Spinal cord (tissue), 9 donors: ENCODE measurements at regions not wholly inside any gene's neighbourhood (a gene's known extent, or its start where the extent isn't known, plus 50 kb on each side); places are given as distances from the start of the nearest gene placed in this dataset.

Experiments
- DNase-seq, 6 donors: peaks; one replicate each; pipeline versions ENCODE4 v3.0.0 to v3.0.0-alpha.2; 2013 to 2015; ENCODE audit warnings: low spot score in 6 of 6, low read depth in 4 of 6
- H3K27ac ChIP-seq: one replicate; pipeline ENCODE4 v1.5.1; 2013; ENCODE audit warnings: low read depth, low read length, control low read depth
- H3K27me3 ChIP-seq: one replicate; pipeline ENCODE4 v1.6.1; 2013; ENCODE audit warnings: low read length; ENCODE audit not compliant: control insufficient read depth, insufficient read depth
- H3K36me3 ChIP-seq: one replicate; pipeline ENCODE4 v1.6.1; 2013; ENCODE audit warnings: low read length; ENCODE audit not compliant: control insufficient read depth, insufficient read depth
- H3K4me1 ChIP-seq: one replicate; pipeline ENCODE4 v1.6.1; 2013; ENCODE audit warnings: low read length; ENCODE audit not compliant: control insufficient read depth, insufficient read depth
- H3K4me3 ChIP-seq: one replicate; pipeline ENCODE4 v1.5.1; 2013; ENCODE audit warnings: low read depth, low read length, control low read depth
- H3K9me3 ChIP-seq: one replicate; pipeline ENCODE4 v1.6.1; 2013; ENCODE audit warnings: low read length; ENCODE audit not compliant: control insufficient read depth, insufficient read depth
- WGBS: methylation state at CpG from one replicate; pipeline ENCODE4 v1.1.5; 2013; ENCODE audit warnings: missing lambda C conversion rate; ENCODE audit not compliant: insufficient coverage; 5-methylcytosine and 5-hydroxymethylcytosine counted together
- donor health status: healthy.

GRCh38 chr5:103821361-103821760 lies 258.8 kb upstream of the NUDT12 start:
- no peak for DNase-seq
- Histone ChIP-seq H3K9me3 (no peaks in the 10 kb centered on the region), H3K36me3 (no peaks in the 10 kb centered on the region), H3K4me1 (no peaks in the 10 kb centered on the region), H3K27ac (no peak overlapping the region), H3K4me3 (no peak overlapping the region), H3K27me3 (no peaks in the 10 kb centered on the region)
- 88% methylated on average over 3 of the region's 5 CpGs for WGBS

- Histone ChIP-seq H3K36me3 (no peaks in the 10 kb centered on the region), H3K27ac (no peak overlapping the region), H3K27me3 (no peaks in the 10 kb centered on the region), H3K9me3 (no peaks in the 10 kb centered on the region), H3K4me1 (no peaks in the 10 kb centered on the region), H3K4me3 (no peak overlapping the region)
- DNase-seq: peak in 4 of 6 donors; percentile 21 to 91 (median 51)
- no CpG with 5 or more reads among the region's 3 CpGs for WGBS
Measured at GRCh38 chr5:103808464-103809106, 246.0 kb upstream of the NUDT12 start.

- no peak overlapping the region for H3K4me3 ChIP-seq
- H3K9me3 ChIP-seq: no peaks in the 10 kb centered on the region
- H3K27ac ChIP-seq: no peak overlapping the region
- no peaks in the 10 kb centered on the region for H3K4me1 ChIP-seq
- 100% methylated on average over 1 of the region's 2 CpGs for WGBS
- DNase-seq: no peak
- H3K36me3 ChIP-seq: no peaks in the 10 kb centered on the region
- H3K27me3 ChIP-seq: no peaks in the 10 kb centered on the region
Measured at GRCh38 chr5:103804711-103805110, 242.1 kb upstream of the NUDT12 start.

- H3K4me3 ChIP-seq: no peak overlapping the region
- H3K9me3 ChIP-seq: no peaks in the 10 kb centered on the region
- no CpG with 5 or more reads among the region's 1 CpG for WGBS
- H3K36me3 ChIP-seq: no peaks in the 10 kb centered on the region
- no peaks in the 10 kb centered on the region for H3K4me1 ChIP-seq
- H3K27ac ChIP-seq: no peak overlapping the region
- H3K27me3 ChIP-seq: no peaks in the 10 kb centered on the region
- DNase-seq: no peak
Measured at GRCh38 chr5:103801681-103802080, 239.1 kb upstream of the NUDT12 start.

- DNase-seq: peak in 1 of 6 donors; percentile 50
- H3K27ac ChIP-seq: no peak overlapping the region
- H3K9me3 ChIP-seq: no peaks in the 10 kb centered on the region
- H3K27me3 ChIP-seq: no peaks in the 10 kb centered on the region
- H3K4me1 ChIP-seq: no peaks in the 10 kb centered on the region
- WGBS: no CpG with 5 or more reads among the region's 2 CpGs
- H3K4me3 ChIP-seq: no peak overlapping the region
- no peaks in the 10 kb centered on the region for H3K36me3 ChIP-seq
Measured at GRCh38 chr5:103800741-103801495, 238.3 kb upstream of the NUDT12 start.

GRCh38 chr5:103793595-103794182 lies 231.1 kb upstream of the NUDT12 start:
- DNase-seq: no peak
- Histone ChIP-seq H3K4me1 (no peaks in the 10 kb centered on the region), H3K27ac (no peak overlapping the region), H3K36me3 (no peaks in the 10 kb centered on the region), H3K9me3 (peaks cover 11% of the 10 kb centered on the region), H3K27me3 (no peaks in the 10 kb centered on the region), H3K4me3 (no peak overlapping the region)

GRCh38 chr5:103785569-103785968 lies 223.0 kb upstream of the NUDT12 start:
- no peaks in the 10 kb centered on the region for H3K36me3 ChIP-seq
- no peaks in the 10 kb centered on the region for H3K4me1 ChIP-seq
- WGBS: no CpG with 5 or more reads among the region's 2 CpGs
- H3K4me3 ChIP-seq: no peak overlapping the region
- no peak overlapping the region for H3K27ac ChIP-seq
- peaks cover 4% of the 10 kb centered on the region for H3K9me3 ChIP-seq
- no peaks in the 10 kb centered on the region for H3K27me3 ChIP-seq
- DNase-seq: no peak

- no peak for DNase-seq
- no peak overlapping the region for H3K27ac ChIP-seq
- no peaks in the 10 kb centered on the region for H3K4me1 ChIP-seq
- no peaks in the 10 kb centered on the region for H3K36me3 ChIP-seq
- WGBS: 100% methylated on average over 1 of the region's 1 CpG
- H3K9me3 ChIP-seq: no peaks in the 10 kb centered on the region
- H3K27me3 ChIP-seq: no peaks in the 10 kb centered on the region
- H3K4me3 ChIP-seq: no peak overlapping the region
Measured at GRCh38 chr5:103783669-103784068, 221.1 kb upstream of the NUDT12 start.

- WGBS: 80% methylated on average over 1 of the region's 2 CpGs
- H3K9me3 ChIP-seq: no peaks in the 10 kb centered on the region
- no peak overlapping the region for H3K4me3 ChIP-seq
- H3K36me3 ChIP-seq: no peaks in the 10 kb centered on the region
- no peak overlapping the region for H3K27ac ChIP-seq
- no peaks in the 10 kb centered on the region for H3K27me3 ChIP-seq
- DNase-seq: no peak
- no peaks in the 10 kb centered on the region for H3K4me1 ChIP-seq
Measured at GRCh38 chr5:103780794-103781193, 218.2 kb upstream of the NUDT12 start.

GRCh38 chr5:103774721-103775120 lies 212.1 kb upstream of the NUDT12 start:
- H3K27me3 ChIP-seq: no peaks in the 10 kb centered on the region
- no peak for DNase-seq
- no peak overlapping the region for H3K4me3 ChIP-seq
- WGBS: no CpG with 5 or more reads among the region's 1 CpG
- H3K27ac ChIP-seq: no peak overlapping the region
- H3K36me3 ChIP-seq: no peaks in the 10 kb centered on the region
- no peaks in the 10 kb centered on the region for H3K4me1 ChIP-seq
- no peaks in the 10 kb centered on the region for H3K9me3 ChIP-seq
